KOPT-K1 (cell line): ENCODE measurements at regions not wholly inside any gene's neighbourhood (a gene's known extent, or its start where the extent isn't known, plus 50 kb on each side); places are given as distances from the start of the nearest gene placed in this dataset.

Experiments
- H3K27ac ChIP-seq: fragments of 200-600 bp; sonication (generic); 2 replicates; pipeline ENCODE4 v1.5.1; 2016; ENCODE audit warnings: antibody characterized with exemption, mild to moderate bottlenecking, low read depth, low read length; ENCODE audit not compliant: poor library complexity, severe bottlenecking
- H3K36me3 ChIP-seq: fragments of 200-600 bp; sonication (generic); 2 replicates; pipeline ENCODE4 v1.5.1; 2017; ENCODE audit warnings: antibody characterized with exemption, mild to moderate bottlenecking, low read length, moderate library complexity; ENCODE audit not compliant: insufficient read depth
- H3K9me3 ChIP-seq: fragments of 200-600 bp; sonication (generic); 2 replicates; pipeline ENCODE4 v1.5.1; 2017; ENCODE audit warnings: antibody characterized with exemption, low read length, mild to moderate bottlenecking; ENCODE audit not compliant: insufficient read depth, poor library complexity, severe bottlenecking

DNA sequence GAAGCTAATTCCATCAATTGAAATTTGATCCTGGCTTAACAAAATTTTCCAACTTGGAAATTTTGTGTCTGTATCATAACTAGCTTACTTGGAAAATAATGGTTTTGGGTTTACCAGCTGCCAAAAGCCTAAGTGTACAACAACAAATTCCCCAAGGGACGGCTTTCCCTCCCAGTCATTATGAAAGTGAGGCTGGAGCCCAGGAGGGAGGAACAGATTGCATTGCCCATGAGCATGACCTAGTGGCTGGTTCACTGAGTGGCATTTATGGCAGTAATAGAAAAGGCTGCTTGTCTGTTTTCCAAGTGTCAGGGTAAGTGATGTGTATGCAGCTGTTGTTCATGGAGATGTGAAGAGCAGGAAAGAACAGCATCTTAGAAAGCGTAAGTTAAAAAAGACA is 70.8 kb upstream of the HHIP start:
- H3K27ac ChIP-seq: no peak overlapping the region
- H3K9me3 ChIP-seq: no peaks in the 10 kb centered on the region
- H3K36me3 ChIP-seq: no peaks in the 10 kb centered on the region

DNA sequence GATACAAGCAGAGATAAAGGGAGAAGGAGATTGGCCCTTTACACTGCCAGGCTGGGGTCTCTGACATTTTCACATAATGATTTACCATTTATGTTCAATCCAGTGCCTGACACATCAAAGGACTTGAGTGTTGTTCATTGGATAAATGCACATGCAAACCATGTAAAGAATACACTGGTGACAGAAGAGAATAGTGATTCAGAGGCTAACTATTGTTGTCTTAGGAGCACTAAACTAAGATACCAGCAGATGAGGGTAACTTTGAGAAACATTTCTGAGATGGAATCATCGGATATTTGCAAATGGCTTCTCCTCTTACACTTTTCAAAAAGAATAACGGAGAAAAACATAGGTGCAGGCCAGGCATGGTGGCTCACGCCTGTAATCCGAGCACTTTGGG is 67.3 kb upstream of the HHIP start:
- Histone ChIP-seq H3K9me3 (no peaks in the 10 kb centered on the region), H3K27ac (no peak overlapping the region), H3K36me3 (no peaks in the 10 kb centered on the region)

DNA sequence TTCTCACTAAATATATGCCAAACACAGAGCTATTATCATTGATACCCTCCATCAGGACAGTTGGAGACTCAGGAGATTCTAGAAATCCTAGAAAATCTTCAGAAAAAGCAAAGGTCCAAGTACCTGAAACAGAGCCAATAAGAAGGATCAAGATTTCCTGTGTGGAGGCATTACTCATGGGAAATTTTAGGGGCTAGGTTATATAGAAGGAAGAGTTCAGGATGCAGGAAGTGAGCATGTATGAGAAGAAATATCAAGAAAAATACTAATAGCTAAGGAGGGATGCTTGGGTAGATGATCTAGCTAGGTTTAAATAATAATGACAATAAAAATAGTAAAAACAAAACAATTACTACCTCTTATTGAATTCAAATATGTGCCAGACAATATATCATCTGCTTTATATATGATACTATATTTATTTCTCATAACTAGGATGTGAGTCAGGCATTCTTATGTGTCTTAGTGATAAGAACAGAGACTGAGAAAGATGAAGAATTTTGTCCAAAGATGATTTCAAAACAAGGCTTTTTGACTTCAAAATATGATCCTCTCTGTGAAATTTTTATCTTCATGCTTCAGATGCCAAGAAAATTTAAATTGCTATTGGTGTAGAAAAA is 66.4 kb upstream of the HHIP start:
- Histone ChIP-seq H3K9me3 (no peaks in the 10 kb centered on the region), H3K36me3 (no peaks in the 10 kb centered on the region), H3K27ac (no peak overlapping the region)

DNA sequence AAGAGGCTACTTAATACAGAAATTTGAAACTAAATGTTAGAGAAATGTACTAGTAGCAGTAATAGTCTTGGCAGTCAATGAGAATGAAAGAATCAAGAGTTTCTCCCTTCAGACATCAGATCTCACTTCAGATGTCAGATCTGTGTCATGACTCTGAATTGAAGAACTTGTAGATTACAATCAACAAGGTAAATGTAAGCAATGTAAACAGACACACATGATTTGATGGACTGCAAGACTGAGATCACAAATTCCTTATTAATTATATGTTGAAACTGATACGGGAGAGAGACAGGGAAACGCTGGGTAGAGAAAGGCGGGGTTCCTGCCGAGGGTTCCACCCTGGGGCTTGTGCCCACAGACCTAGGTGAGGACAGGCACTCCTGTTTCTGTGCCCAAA is 65.5 kb upstream of the HHIP start:
- no peaks in the 10 kb centered on the region for H3K9me3 ChIP-seq
- no peaks in the 10 kb centered on the region for H3K36me3 ChIP-seq
- no peak overlapping the region for H3K27ac ChIP-seq

DNA sequence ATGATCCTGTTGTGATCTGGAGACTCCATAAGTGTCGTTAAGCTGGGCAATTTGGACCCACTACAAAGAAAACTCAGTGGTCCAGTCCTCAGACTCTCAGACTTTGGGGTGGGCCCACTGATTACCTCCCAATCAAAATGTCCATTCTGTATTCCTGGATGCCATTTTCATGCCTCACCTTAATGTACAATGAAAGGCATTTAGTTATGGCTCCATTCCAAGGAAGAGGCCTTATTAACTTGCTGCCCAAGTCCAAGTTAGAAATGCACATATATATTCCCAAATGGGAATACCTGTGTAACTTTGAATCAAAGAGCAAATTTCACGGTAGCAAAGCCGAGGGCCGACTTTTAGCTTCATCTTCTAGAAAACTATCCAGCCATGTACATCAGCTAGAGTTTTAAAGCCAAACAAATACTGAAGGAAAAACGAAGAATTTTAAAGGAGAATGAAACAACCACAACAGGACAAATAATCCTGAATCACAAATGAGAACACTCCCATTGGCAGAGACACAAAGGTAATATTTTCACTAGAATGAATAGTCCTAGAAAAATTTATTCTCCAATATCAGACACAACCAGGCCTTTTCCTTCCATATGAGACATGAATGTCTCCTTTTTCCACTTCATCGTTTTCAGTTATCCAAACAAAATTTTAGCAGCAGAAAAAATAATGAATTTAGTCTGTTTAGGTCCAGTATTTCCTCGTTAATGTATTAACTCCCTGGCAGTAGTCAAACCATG is 63.7 kb upstream of the HHIP start:
- Histone ChIP-seq H3K9me3 (peaks cover 4% of the 10 kb centered on the region), H3K36me3 (no peaks in the 10 kb centered on the region), H3K27ac (no peak overlapping the region)

DNA sequence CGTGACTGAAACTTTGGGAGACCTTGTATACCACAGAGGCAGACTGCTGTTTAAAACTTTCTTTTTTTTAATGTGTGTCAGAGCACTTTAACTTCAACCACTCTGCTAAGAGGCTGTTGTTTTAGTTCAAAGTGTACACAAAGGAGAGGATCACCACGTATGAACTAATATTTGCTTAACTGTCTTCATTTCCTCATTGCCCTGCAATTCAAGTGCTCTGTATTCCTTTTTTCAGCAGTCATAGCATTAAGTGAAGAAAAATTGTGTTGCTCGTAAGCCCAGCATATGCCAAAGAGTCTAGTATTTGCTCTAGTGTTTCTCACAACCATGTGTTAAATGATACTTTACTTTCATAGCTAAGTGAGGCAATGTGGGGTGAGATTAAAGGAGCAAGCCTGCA is 63.0 kb upstream of the HHIP start:
- Histone ChIP-seq H3K9me3 (peaks cover 11% of the 10 kb centered on the region), H3K36me3 (no peaks in the 10 kb centered on the region), H3K27ac (no peak overlapping the region)

DNA sequence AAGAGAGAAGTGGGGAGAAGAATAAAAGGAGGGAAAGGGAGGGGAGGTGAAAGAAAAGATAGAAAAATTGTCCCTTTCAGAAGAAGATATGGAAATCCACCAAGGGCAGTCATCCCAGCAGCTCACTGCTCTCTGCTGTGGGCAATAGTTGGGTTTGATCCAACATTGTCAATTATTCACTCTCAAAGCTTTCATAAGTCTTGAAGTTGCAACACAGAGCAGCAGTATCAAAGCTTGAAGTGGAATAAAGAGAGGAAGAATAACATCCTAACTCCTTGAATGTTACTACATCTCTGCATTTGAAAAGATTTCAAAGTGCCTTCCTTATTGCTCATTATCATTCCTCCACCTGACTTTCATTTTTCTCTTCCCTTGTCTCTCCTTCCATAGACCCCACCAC is 62.3 kb upstream of the HHIP start:
- peaks cover 14% of the 10 kb centered on the region for H3K9me3 ChIP-seq
- no peaks in the 10 kb centered on the region for H3K36me3 ChIP-seq
- H3K27ac ChIP-seq: no peak overlapping the region

DNA sequence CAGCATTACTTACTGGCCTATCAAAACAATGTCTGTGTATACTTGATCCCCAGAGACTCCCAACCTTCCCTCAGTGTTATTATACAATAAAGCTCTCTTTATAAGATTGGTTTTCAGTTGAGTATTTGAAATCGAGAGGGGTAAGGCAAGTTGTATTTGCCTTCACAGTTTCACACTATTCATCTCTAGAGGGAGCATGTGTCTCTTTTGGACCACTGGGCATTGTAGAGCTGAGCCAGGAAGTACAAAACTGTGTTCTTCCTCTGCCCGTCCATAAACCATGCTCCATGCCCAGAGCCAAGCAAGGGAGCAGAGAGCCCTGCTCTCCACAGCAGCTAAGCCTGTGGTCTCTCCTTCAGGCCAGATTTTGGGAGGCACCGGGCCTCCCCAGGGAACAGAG is 61.5 kb upstream of the HHIP start:
- peaks cover 14% of the 10 kb centered on the region for H3K9me3 ChIP-seq
- no peak overlapping the region for H3K27ac ChIP-seq
- H3K36me3 ChIP-seq: no peaks in the 10 kb centered on the region

DNA sequence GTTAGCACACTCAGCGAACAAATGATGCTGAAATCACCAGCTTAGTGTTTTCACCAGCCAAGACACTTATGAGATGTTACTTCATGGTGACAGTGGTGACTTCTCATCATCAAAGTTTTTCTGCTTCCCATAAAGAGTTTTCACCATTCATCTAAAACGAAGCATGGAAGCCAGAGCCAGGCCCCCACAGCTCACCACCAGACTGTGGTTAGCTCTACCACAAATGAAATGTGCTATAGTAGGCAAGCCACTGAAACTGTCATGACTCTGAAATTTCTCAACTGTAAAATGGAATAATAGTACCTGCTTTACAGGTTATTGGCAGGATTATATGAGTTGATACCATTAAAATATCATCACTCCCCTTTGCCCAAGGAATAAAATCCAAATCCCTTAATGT is 56.4 kb upstream of the HHIP start:
- peaks cover 14% of the 10 kb centered on the region for H3K9me3 ChIP-seq
- peak overlapping the region; percentile 77 for H3K27ac ChIP-seq
- H3K36me3 ChIP-seq: no peaks in the 10 kb centered on the region

DNA sequence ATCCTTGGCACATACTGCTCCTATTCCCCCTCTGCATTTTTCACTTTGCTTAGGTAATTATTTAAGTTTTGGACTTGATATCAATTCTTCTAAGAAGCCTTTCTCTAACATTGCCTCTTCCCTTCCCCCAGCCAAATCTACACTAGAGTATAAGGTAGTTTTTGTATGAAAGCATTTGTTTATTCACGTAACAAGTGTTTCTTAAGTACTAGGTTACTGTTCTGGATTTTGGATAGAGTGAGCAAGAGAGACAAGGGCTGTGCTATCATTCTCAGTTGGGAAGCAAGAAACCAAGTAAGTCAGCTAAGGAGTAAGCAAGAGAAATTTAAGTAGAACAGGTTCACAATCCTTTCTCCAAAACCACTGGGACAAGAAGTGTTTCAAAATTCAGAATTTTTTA is 55.9 kb upstream of the HHIP start:
- Histone ChIP-seq H3K36me3 (no peaks in the 10 kb centered on the region), H3K27ac (peak overlapping the region; percentile 77), H3K9me3 (peaks cover 14% of the 10 kb centered on the region)

DNA sequence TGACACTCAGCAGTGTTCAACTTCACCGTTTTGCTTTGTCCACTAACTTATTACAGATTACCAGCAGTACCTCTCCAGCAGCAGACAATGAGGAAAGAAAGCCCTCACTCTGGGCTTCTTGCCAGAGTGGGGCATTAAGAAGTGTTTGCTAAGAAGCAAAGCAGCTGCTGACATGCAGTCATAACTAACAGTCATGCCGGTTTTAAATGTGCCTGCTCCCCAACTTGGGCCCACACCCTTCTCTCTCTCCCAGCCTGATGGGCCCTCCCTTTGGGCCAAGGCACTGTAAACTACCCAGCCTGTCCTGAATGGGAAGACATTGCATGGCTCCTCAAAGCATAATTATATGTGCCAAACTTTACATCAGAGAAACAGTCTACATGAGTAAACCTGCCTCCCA is 54.6 kb upstream of the HHIP start:
- Histone ChIP-seq H3K9me3 (peaks cover 14% of the 10 kb centered on the region), H3K36me3 (no peaks in the 10 kb centered on the region), H3K27ac (peak overlapping the region; percentile 77)

DNA sequence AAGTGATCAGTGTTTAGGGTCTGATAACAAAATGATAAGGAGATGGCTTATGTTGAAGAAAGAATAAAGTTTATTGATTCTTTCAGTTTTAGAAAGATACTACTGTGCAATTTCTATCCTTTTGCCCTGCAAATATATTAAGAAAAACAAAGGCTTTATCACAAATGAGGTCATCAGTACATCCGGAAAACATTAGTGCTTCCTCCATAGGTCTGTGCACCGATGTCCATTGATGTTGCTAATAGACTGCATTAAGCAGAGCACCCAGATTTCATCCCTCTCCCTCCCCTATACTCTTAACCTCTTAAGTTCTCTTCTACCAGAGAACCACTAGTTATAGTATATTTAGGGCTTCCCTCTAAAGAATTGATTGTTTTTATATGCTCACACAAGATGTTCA is 53.7 kb upstream of the HHIP start:
- peaks cover 10% of the 10 kb centered on the region for H3K9me3 ChIP-seq

DNA sequence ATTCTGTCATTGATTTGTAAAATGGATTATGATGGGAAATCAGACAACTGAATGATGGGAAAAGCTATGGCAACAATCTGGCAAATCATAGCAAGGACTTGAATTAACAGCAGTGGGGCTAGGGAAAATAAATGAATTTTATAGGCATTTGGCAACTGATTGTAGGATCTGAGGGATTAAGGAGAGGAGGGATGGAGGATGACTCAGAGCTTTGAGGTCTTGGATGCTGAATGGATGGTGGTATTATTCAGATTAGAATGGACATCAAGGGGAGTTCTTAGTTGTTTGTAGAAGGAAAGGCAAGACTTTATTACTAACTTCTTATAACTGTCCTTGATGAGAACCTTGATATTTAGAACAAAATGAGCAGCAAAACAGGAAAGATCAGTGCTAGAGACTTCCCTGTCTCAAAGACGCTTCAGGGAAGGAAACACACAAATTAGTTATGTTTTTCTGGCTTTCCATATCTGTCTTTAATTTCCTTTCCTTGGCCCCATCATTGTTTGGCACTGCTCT is 51.4 kb upstream of the HHIP start:
- H3K36me3 ChIP-seq: no peaks in the 10 kb centered on the region
- H3K27ac ChIP-seq: no peak overlapping the region
- no peaks in the 10 kb centered on the region for H3K9me3 ChIP-seq

More for the DNA sequence above, 53.7 kb upstream of the HHIP start:
- no peaks in the 10 kb centered on the region for H3K36me3 ChIP-seq
- H3K27ac ChIP-seq: no peak overlapping the region

DNA sequence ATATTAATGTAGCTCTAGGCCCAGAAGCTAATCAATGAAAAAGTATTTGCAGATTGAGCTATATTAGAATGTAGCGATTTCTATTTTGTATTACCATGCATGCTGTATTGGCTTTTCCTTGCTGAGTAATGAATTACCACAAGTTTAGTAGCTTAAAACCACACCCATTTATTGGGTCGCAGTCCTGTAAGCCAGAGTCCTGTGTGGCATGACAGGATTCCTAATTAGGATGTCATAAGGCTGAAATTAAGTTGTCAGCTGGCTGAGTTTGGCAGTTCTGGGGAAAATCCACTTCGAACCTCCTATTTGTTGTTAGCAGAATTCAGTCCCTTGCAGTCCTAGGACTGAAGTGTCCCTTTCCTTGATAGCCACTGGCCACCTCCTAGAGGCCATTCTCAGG is 50.3 kb upstream of the HHIP start:
- Histone ChIP-seq H3K27ac (no peak overlapping the region), H3K9me3 (no peaks in the 10 kb centered on the region), H3K36me3 (no peaks in the 10 kb centered on the region)
